ENCODE measurements at regions not wholly inside any gene's neighbourhood (a gene's known extent, or its start where the extent isn't known, plus 50 kb on each side); places are given as distances from the start of the nearest gene placed in this dataset.
"Not testable (repeated sequence)": the region's sequence is repeated elsewhere in the genome, so short reads cannot be mapped to it uniquely, and the experiment has no call there.

DNA sequence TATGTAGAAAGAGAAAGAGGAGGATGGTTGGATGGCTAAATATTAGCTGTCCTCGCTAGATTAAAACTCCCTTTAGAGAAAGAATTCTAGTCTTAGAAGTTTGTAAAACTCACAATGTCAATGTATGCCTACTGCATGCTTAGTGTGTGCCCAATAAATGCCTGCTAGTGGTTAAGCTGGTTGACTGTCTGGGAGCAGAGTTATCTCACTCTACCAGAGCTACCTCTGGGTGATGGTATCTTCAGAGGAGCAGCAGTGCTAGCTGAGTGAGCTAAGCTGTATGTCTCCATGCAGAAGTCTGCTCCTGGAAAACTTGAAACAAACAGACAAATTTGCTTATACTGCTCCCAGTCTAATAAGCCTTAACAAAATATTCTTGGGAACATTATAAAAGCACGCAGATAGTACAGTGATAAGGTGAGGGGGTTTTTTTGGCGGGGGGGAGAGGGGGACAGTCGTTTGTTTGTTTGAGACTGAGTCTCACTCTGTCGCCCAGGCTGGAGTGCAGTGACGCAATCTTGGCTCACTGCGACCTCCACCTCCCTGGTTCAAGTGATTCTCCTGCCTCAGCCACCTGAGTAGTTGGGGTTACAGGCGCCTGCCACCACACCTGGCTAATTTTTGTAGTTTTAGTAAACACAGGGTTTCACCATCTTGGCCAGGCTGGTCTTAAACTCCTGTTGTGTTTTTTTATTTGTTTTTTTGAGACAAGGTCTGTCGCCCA, 202.8 kb upstream of the TSC22D1 start:
- DNase-seq: no peak

GRCh38 chr13:44775290-44775689, 199.2 kb upstream of the TSC22D1 start:
- not testable (repeated sequence) for DNase-seq

DNA sequence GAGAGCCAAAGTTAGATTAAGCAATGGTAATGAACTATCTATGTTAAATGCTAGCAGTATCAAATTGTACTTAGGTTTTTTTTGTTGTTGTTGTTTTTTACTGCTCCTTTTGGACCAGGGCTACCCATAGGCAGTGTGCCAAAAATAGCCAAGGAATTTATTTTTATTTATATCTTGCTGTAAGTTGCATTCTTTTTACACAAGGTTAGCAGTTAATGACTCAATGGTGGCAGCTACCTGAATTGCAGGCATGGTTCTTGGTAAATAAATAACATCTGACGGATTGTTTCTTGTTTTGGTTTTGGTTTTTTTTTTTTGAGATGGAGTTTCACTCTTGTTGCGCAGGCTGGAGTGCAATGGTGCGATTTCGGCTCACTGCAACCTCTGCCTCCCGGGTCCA, 194.8 kb upstream of the TSC22D1 start:
- DNase-seq: no peak

DNA sequence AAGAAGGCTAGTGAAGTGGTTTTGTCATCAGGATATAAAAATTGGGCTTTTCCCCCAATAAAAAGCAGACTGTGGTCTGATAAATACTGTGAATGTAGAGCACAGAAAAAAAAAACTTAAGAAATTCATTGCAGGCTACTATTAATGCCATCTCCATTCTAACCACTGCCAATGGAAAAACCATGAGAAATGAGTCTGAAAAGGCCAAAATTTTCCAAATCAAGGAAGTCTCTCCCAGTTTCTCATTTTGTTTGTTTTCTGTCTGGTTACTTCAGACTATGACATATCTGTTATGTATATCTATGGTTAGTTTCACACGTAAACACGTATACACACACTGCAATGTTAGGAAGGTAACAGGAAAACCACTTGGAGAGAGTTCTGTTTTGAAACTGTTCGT, 193.6 kb upstream of the TSC22D1 start:
- no peak for DNase-seq

DNA sequence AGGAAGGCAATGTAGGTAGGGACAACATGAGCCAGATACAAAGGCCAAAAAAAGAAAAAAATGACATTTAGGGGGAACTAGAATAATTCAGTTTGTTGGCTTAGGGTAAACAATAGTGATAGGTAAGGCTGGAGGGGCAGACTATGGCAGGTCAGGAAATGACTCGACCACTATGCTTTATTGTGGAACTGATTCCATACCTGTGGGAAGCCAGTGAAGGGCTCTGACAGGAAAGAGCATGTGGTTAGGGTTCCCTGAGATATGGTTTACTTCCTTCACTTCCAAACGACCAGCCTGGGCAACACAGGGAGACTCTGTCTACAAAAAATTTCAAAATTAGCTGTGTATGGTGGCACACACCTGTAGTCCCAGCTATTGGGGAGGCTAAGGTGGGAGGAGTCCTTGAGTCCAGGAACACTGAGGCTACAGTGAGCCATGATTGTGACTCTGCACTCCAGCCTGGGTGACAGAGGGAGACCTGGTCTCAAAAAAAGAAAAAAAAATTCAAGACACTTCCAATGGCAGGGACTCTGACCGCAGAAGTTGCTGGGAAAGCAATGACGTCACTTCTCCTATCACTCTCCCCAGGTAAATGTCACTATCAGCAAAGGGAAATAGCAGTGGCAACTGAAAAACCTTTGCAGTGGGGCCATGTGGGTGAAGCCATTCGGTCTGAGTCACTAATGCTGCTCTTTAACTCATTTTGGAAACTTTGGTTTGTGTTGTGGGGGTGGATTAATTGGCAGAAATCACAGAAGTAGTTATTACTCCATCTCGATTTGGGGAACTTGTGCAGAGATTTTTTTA, 192.8 kb upstream of the TSC22D1 start:
- DNase-seq: no peak

- no peak for DNase-seq
These were observed 192.1 kb upstream of the TSC22D1 start for GRCh38 chr13:44768239-44768638.

DNA sequence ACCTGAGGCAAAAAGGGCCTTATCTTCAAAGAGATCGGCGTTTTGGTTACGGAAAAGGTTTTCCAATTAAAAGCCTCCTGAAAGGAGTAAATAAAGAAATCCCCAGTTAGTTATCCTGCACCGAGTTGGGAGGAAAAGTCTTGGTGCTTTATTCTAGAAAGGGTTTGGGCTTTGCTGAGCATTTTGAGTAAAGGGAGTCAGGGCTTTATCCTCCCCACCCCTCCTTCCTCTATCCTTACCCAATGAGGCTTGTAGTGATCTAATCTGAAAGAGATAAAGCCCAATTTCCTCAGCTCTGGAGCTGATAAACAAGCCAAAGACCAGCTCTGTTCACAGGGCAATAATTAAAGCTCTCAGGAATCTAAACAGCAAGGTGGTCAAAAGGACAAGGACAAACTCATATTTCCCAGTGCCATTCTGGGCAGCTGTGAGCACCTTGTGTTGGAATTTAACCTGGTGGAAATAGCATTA, 188.9 kb upstream of the TSC22D1 start:
- no peak for DNase-seq

DNA sequence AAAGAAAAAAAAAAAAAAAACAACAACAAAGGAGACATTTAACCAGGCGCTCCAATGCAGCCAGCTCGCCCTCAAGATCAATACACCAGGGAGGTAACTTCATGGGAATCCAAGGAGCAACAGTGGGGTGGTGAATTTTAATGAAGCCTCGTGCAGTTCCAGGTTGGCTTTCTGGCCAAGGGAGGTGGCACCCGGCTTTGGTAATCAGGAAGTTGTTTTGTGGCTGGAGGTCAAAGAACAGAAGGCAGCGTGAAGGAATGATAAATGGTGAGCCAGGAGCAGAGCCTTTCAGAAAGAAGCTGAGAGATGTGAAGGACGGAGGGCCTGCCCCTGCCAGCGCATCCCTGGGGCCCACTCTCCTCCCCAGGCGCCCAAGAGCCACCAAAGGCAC, 188.2 kb upstream of the TSC22D1 start:
- DNase-seq: no peak

GRCh38 chr13:44763615-44764301, 187.6 kb upstream of the TSC22D1 start:
- no peak for DNase-seq

DNA sequence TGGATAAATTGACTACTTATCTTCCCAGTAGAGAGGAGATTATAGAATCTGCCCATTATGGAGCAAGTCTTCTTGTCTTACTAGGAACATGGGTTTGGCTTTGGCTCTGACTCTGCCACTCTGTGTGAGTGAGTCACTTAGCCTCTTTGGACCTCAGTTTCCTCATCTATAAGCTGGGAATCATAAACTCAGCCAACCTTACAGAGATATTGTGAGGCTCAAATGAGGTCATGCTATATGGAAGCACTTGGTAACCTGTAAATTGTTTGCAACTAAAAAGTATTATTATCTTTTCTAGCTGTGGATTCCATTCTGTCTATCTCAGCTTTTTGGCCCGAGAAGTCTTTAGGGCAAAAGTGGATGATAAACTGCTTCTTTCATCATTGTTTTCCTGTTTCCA, 186.8 kb upstream of the TSC22D1 start:
- DNase-seq: no peak

GRCh38 chr13:44760434-44760833, 184.3 kb upstream of the TSC22D1 start:
- no peak for DNase-seq

GRCh38 chr13:44759384-44760360, 183.5 kb upstream of the TSC22D1 start:
- peak; percentile 86 for DNase-seq

GRCh38 chr13:44758630-44759383, 182.7 kb upstream of the TSC22D1 start:
- no peak for DNase-seq

DNA sequence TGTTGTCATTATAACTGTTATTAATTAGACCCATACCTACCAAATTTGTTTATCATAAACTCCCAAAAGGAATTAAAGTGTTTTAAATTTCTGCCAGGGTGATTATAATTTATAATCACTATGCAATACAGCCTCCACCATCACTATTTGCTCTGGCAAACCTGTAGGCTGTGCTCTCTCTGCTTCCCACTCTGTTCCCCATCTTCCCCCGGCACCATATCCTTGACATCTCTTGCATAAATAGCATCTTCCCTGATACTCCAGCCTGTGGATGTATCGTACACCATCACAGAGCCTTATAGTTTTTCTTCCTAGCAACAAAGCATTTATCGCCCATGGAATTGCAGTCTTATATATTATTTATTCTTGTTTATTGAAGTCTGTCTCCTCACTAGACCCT, 181.5 kb upstream of the TSC22D1 start:
- no peak for DNase-seq

- no peak for DNase-seq
These were observed 180.2 kb upstream of the TSC22D1 start for GRCh38 chr13:44756276-44756810.

DNA sequence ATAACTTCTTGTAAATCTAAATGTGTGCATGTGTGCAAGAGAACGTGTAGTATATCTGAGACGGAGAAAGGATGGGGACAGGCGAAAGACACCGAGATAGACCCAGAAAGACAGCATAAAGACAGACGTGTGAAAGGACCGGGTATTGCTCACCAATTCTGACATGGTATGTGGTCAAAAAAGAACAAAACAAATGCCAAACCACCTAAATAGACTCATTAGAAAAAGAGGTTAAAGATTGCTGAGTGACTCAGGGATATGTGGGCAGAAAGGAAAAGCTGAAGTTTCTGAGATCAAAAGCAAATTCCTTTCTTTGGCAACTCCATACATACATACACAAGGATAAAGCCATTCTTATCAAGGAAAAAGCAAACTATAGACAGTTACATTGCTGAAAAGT, 179.7 kb upstream of the TSC22D1 start:
- DNase-seq: no peak

- DNase-seq: no peak
These were observed 176.0 kb upstream of the TSC22D1 start for GRCh38 chr13:44752164-44752563.

DNA sequence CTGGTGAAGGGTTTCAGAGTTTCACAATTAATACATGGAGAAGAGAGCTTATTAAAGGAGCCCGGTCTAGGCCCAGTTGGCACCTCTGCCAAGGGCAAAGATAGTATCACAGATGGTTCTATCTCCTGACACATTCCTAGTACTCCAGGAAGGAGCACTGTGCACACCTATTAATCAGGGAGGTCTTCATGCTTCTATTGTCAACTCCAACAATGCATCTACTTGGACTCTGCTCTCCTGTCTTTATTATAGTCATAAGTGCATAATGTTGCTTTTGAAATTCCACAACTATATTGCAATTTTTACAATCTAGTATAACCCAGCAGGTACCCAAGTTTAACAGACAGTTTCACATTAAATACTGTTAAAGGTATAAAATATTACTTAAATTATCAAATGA, 174.5 kb upstream of the TSC22D1 start:
- DNase-seq: no peak

DNA sequence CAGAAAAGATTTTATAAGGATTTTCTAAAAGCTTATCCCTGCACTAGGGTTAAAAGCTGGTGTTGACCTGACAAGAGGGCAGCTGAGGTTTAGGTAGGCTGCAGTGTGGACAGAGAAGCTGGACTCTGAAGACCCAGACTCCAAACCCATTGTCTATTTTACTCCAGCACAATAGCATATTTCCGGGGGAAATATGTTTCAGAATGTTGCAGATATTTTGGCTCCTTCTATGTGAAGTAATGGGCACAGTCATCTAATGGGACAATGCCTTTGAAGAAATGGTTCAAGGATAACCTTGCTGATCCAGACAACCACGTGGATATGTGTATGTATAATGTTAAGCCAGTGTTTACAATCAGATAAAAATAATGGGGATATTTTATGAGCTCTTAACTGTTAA, 173.8 kb upstream of the TSC22D1 start:
- DNase-seq: no peak

- DNase-seq: no peak
These were observed 172.3 kb upstream of the TSC22D1 start for GRCh38 chr13:44748439-44748838.

- DNase-seq: no peak
These were observed 171.0 kb upstream of the TSC22D1 start for GRCh38 chr13:44747179-44747578.

DNA sequence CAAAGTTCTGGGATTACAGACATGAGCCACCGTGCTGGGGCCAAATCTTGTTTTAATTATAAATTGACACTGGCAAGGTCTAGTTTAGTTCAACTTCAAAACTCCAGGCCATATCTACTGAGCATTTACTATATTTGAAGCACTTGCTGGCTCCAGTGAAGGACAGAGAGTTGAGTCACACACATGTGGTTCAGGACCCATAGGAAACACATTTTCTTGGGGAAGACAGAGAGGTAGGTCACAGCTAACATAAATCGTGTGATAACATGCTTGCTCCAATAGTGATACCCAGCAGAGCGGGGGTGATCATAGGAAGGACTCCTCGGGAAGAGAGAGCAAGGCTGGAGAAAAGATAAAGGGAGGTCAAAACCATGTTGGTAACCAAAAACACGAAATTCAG, 170.6 kb upstream of the TSC22D1 start:
- DNase-seq: no peak

All from NCI-H1092 (cell line).